ENCODE measurements at regions not wholly inside any gene's neighbourhood (a gene's known extent, or its start where the extent isn't known, plus 50 kb on each side); places are given as distances from the start of the nearest gene placed in this dataset.

GRCh38 chr4:138609943-138610350, 367.8 kb upstream of the SLC7A11 start:
- TF ChIP-seq CTCF (conservative IDR thresholded peaks at IDR 0.05; ENCODE audit: low read length): no peak
- no peak for TF ChIP-seq EZH2phosphoT487 (IDR thresholded peaks at IDR 0.05; ENCODE audit: borderline replicate concordance)
